ENCODE measurements at regions not wholly inside any gene's neighbourhood (a gene's known extent, or its start where the extent isn't known, plus 50 kb on each side); places are given as distances from the start of the nearest gene placed in this dataset.

- H3K9ac ChIP-seq (ENCODE audit: low read depth, low read length, poor library complexity): no peak overlapping the region
- no peak overlapping the region for H4K91ac ChIP-seq (ENCODE audit: low read depth, low read length, poor library complexity)
- H2AK5ac ChIP-seq (ENCODE audit: low read depth, low read length): peak overlapping the region; percentile 69
- H3K79me1 ChIP-seq (ENCODE audit: low read depth, low read length): no peaks in the 10 kb centered on the region
- H4K8ac ChIP-seq (ENCODE audit: low read depth, low read length): no peak overlapping the region
- H3K4me3 ChIP-seq (ENCODE audit: low read length in 2 of 2): no peak overlapping the region
- H3K36me3 ChIP-seq (replicated peaks in 1 of 2; ENCODE audit: control insufficient read depth in 2 of 2, insufficient read depth in 2 of 2, low read length in 2 of 2): no peaks in the 10 kb centered on the region
- no peak overlapping the region for H2BK120ac ChIP-seq (ENCODE audit: low read depth, low read length)
- no peaks in the 10 kb centered on the region for H3K9me3 ChIP-seq (replicated peaks in 1 of 2; ENCODE audit: control insufficient read depth in 2 of 2, insufficient read depth in 1 of 2, low read depth in 1 of 2, low read length in 2 of 2)
- no peak overlapping the region for H2BK15ac ChIP-seq (ENCODE audit: low read length)
- no peak overlapping the region for H3K4ac ChIP-seq (ENCODE audit: low read length)
- peaks cover 0 to 26% (median 16%) of the 10 kb centered on the region in 3 experiments for H3K27me3 ChIP-seq (ENCODE audit: control insufficient read depth in 3 of 3, insufficient read depth in 3 of 3, low read depth in 1 of 3, low read length in 3 of 3)
- H2AFZ ChIP-seq (ENCODE audit: low read length): no peak overlapping the region
- H3K18ac ChIP-seq (ENCODE audit: low read length): peak overlapping the region; percentile 56
- no CpG with 5 or more reads among the region's 29 CpGs for WGBS, 2 donors (ENCODE audit: extremely low coverage in 2 of 2, insufficient read length in 2 of 2, insufficient replicate concordance in 1 of 2)
- DNase-seq (ENCODE audit: low spot score): no peak
- no peak overlapping the region for H3K23ac ChIP-seq (ENCODE audit: low read depth, low read length, poor library complexity)
- H2BK5ac ChIP-seq (ENCODE audit: low read length): no peak overlapping the region
- H3K14ac ChIP-seq (ENCODE audit: low read length): no peak overlapping the region
- H3K27ac ChIP-seq (replicated peaks; ENCODE audit: low read length): no peak overlapping the region
- no peak overlapping the region for H2BK12ac ChIP-seq (ENCODE audit: low read length)
- H3K4me1 ChIP-seq (ENCODE audit: control insufficient read depth in 2 of 2, insufficient read depth in 1 of 2, low read depth in 1 of 2, low read length in 2 of 2): peaks cover 0 to 7% of the 10 kb centered on the region in 2 donors
- H3K4me2 ChIP-seq (ENCODE audit: insufficient read depth, low read length, poor library complexity, severe bottlenecking): no peak overlapping the region
These were observed 117.7 kb upstream of the ZNF507 start for GRCh38 chr19:32227561-32228165.

GRCh38 chr19:32230441-32230840 is 115.0 kb upstream of the ZNF507 start:
- Histone ChIP-seq H3K27ac (replicated peaks; ENCODE audit: low read length) (no peak overlapping the region), H3K27me3 (ENCODE audit: control insufficient read depth in 3 of 3, insufficient read depth in 3 of 3, low read depth in 1 of 3, low read length in 3 of 3) (peaks cover 0 to 5% (median under 1%) of the 10 kb centered on the region in 3 experiments), H3K79me1 (ENCODE audit: low read depth, low read length) (no peaks in the 10 kb centered on the region), H4K91ac (ENCODE audit: low read depth, low read length, poor library complexity) (no peak overlapping the region), H4K8ac (ENCODE audit: low read depth, low read length) (no peak overlapping the region), H2BK15ac (ENCODE audit: low read length) (no peak overlapping the region), H3K9me3 (replicated peaks in 1 of 2; ENCODE audit: control insufficient read depth in 2 of 2, insufficient read depth in 1 of 2, low read depth in 1 of 2, low read length in 2 of 2) (no peaks in the 10 kb centered on the region), H3K4me3 (ENCODE audit: low read length in 2 of 2) (no peak overlapping the region), H2BK120ac (ENCODE audit: low read depth, low read length) (no peak overlapping the region), H2AFZ (ENCODE audit: low read length) (no peak overlapping the region), H3K23ac (ENCODE audit: low read depth, low read length, poor library complexity) (no peak overlapping the region), H2BK5ac (ENCODE audit: low read length) (no peak overlapping the region), H3K4me2 (ENCODE audit: insufficient read depth, low read length, poor library complexity, severe bottlenecking) (no peak overlapping the region), H3K18ac (ENCODE audit: low read length) (peak overlapping the region; percentile 53), H3K4ac (ENCODE audit: low read length) (no peak overlapping the region), H3K4me1 (ENCODE audit: control insufficient read depth in 2 of 2, insufficient read depth in 1 of 2, low read depth in 1 of 2, low read length in 2 of 2) (no peaks in the 10 kb centered on the region), H3K9ac (ENCODE audit: low read depth, low read length, poor library complexity) (no peak overlapping the region), H2BK12ac (ENCODE audit: low read length) (no peak overlapping the region), H2AK5ac (ENCODE audit: low read depth, low read length) (no peak overlapping the region), H3K14ac (ENCODE audit: low read length) (no peak overlapping the region), H3K36me3 (replicated peaks in 1 of 2; ENCODE audit: control insufficient read depth in 2 of 2, insufficient read depth in 2 of 2, low read length in 2 of 2) (no peaks in the 10 kb centered on the region)
- DNase-seq (ENCODE audit: low spot score): no peak
- no CpG with 5 or more reads among the region's 6 CpGs for WGBS, 2 donors (ENCODE audit: extremely low coverage in 2 of 2, insufficient read length in 2 of 2, insufficient replicate concordance in 1 of 2)

DNA sequence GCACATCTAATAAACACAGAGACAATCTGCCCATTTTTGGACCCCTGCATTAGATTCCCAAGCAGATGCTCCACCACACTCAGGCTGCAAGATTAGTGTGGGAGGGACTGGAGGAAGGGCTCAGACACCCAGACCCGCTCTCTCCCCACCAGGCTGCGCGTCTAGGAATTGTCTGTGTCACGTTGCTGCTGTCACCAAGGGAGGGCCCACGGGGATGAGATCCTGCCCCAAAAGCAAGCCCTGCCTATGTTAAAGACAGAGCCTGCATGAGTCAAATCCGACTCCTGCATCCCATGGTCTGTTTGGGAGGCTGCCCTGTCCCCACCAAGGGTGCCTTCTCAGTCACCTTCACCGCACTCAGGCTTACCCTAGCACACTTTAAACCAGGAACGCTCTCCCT is 114.4 kb upstream of the ZNF507 start:
- Histone ChIP-seq H2BK5ac (ENCODE audit: low read length) (no peak overlapping the region), H3K4ac (ENCODE audit: low read length) (no peak overlapping the region), H3K4me2 (ENCODE audit: insufficient read depth, low read length, poor library complexity, severe bottlenecking) (no peak overlapping the region), H3K4me3 (ENCODE audit: low read length in 2 of 2) (no peak overlapping the region), H2BK120ac (ENCODE audit: low read depth, low read length) (no peak overlapping the region), H3K27ac (replicated peaks; ENCODE audit: low read length) (no peak overlapping the region), H4K91ac (ENCODE audit: low read depth, low read length, poor library complexity) (no peak overlapping the region), H2AFZ (ENCODE audit: low read length) (no peak overlapping the region), H3K36me3 (replicated peaks in 1 of 2; ENCODE audit: control insufficient read depth in 2 of 2, insufficient read depth in 2 of 2, low read length in 2 of 2) (no peaks in the 10 kb centered on the region), H2AK5ac (ENCODE audit: low read depth, low read length) (no peak overlapping the region), H3K9ac (ENCODE audit: low read depth, low read length, poor library complexity) (no peak overlapping the region), H3K14ac (ENCODE audit: low read length) (no peak overlapping the region), H3K23ac (ENCODE audit: low read depth, low read length, poor library complexity) (no peak overlapping the region), H3K27me3 (ENCODE audit: control insufficient read depth in 3 of 3, insufficient read depth in 3 of 3, low read depth in 1 of 3, low read length in 3 of 3) (peaks cover 0 to 5% (median 0%) of the 10 kb centered on the region in 3 experiments), H2BK15ac (ENCODE audit: low read length) (no peak overlapping the region), H2BK12ac (ENCODE audit: low read length) (no peak overlapping the region), H3K18ac (ENCODE audit: low read length) (no peak overlapping the region), H3K4me1 (ENCODE audit: control insufficient read depth in 2 of 2, insufficient read depth in 1 of 2, low read depth in 1 of 2, low read length in 2 of 2) (no peaks in the 10 kb centered on the region), H3K9me3 (replicated peaks in 1 of 2; ENCODE audit: control insufficient read depth in 2 of 2, insufficient read depth in 1 of 2, low read depth in 1 of 2, low read length in 2 of 2) (no peaks in the 10 kb centered on the region), H4K8ac (ENCODE audit: low read depth, low read length) (no peak overlapping the region), H3K79me1 (ENCODE audit: low read depth, low read length) (no peaks in the 10 kb centered on the region)
- no peak for DNase-seq (ENCODE audit: low spot score)
- WGBS, 2 donors (ENCODE audit: extremely low coverage in 2 of 2, insufficient read length in 2 of 2, insufficient replicate concordance in 1 of 2): no CpG with 5 or more reads among the region's 8 CpGs

DNA sequence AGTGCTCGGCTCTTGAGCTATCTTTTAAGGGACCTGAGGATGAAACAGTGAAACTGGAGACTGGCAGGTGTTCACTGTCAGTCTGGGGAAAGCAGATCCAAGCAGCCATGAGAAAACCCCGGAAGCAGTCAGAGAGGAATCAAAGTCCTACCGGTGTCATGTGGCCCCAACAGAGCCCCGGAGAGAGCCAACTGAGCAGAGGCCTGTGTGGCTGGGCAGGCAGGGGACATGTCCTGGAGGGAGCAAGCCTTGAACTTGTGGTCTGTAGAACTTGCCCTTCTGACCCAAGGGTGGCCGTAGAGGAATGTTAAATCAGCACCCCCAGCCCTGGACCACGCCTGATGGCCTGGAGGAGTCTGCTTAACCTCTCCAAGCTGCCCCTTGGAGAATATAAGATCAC is 113.7 kb upstream of the ZNF507 start:
- no peaks in the 10 kb centered on the region for H3K79me1 ChIP-seq (ENCODE audit: low read depth, low read length)
- H3K4me1 ChIP-seq (ENCODE audit: control insufficient read depth in 2 of 2, insufficient read depth in 1 of 2, low read depth in 1 of 2, low read length in 2 of 2): no peaks in the 10 kb centered on the region
- no peak overlapping the region for H4K91ac ChIP-seq (ENCODE audit: low read depth, low read length, poor library complexity)
- H2AFZ ChIP-seq (ENCODE audit: low read length): no peak overlapping the region
- no peak overlapping the region for H4K8ac ChIP-seq (ENCODE audit: low read depth, low read length)
- H3K9ac ChIP-seq (ENCODE audit: low read depth, low read length, poor library complexity): no peak overlapping the region
- H3K36me3 ChIP-seq (replicated peaks in 1 of 2; ENCODE audit: control insufficient read depth in 2 of 2, insufficient read depth in 2 of 2, low read length in 2 of 2): no peaks in the 10 kb centered on the region
- H3K27ac ChIP-seq (replicated peaks; ENCODE audit: low read length): no peak overlapping the region
- no peak overlapping the region for H3K18ac ChIP-seq (ENCODE audit: low read length)
- no peak overlapping the region for H3K4ac ChIP-seq (ENCODE audit: low read length)
- no peaks in the 10 kb centered on the region for H3K9me3 ChIP-seq (replicated peaks in 1 of 2; ENCODE audit: control insufficient read depth in 2 of 2, insufficient read depth in 1 of 2, low read depth in 1 of 2, low read length in 2 of 2)
- DNase-seq (ENCODE audit: low spot score): no peak
- no peak overlapping the region for H2BK120ac ChIP-seq (ENCODE audit: low read depth, low read length)
- no peak overlapping the region for H3K4me2 ChIP-seq (ENCODE audit: insufficient read depth, low read length, poor library complexity, severe bottlenecking)
- no peak overlapping the region for H2BK5ac ChIP-seq (ENCODE audit: low read length)
- no CpG with 5 or more reads among the region's 6 CpGs for WGBS, 2 donors (ENCODE audit: extremely low coverage in 2 of 2, insufficient read length in 2 of 2, insufficient replicate concordance in 1 of 2)
- H2BK12ac ChIP-seq (ENCODE audit: low read length): no peak overlapping the region
- H3K4me3 ChIP-seq (ENCODE audit: low read length in 2 of 2): no peak overlapping the region
- H3K14ac ChIP-seq (ENCODE audit: low read length): no peak overlapping the region
- H2AK5ac ChIP-seq (ENCODE audit: low read depth, low read length): no peak overlapping the region
- no peak overlapping the region for H3K23ac ChIP-seq (ENCODE audit: low read depth, low read length, poor library complexity)
- H2BK15ac ChIP-seq (ENCODE audit: low read length): no peak overlapping the region
- H3K27me3 ChIP-seq (ENCODE audit: control insufficient read depth in 3 of 3, insufficient read depth in 3 of 3, low read depth in 1 of 3, low read length in 3 of 3): peaks cover 0 to 5% (median 0%) of the 10 kb centered on the region in 3 experiments

Measured in neuronal stem cell (in vitro differentiated cells).